ENCODE measurements at regions not wholly inside any gene's neighbourhood (a gene's known extent, or its start where the extent isn't known, plus 50 kb on each side); places are given as distances from the start of the nearest gene placed in this dataset.

- TF ChIP-seq, protein P1, sequence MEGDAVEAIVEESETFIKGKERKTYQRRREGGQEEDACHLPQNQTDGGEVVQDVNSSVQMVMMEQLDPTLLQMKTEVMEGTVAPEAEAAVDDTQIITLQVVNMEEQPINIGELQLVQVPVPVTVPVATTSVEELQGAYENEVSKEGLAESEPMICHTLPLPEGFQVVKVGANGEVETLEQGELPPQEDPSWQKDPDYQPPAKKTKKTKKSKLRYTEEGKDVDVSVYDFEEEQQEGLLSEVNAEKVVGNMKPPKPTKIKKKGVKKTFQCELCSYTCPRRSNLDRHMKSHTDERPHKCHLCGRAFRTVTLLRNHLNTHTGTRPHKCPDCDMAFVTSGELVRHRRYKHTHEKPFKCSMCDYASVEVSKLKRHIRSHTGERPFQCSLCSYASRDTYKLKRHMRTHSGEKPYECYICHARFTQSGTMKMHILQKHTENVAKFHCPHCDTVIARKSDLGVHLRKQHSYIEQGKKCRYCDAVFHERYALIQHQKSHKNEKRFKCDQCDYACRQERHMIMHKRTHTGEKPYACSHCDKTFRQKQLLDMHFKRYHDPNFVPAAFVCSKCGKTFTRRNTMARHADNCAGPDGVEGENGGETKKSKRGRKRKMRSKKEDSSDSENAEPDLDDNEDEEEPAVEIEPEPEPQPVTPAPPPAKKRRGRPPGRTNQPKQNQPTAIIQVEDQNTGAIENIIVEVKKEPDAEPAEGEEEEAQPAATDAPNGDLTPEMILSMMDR (conservative IDR thresholded peaks at IDR 0.05; ENCODE audit: low read length), result no peak
- TF ChIP-seq EZH2phosphoT487 (IDR thresholded peaks at IDR 0.05; ENCODE audit: borderline replicate concordance, low read depth, low read length), result no peak
These were observed 128.4 kb upstream of the USP25 start for GRCh38 chr21:15601390-15601789.

Data from OCI-LY7 (cell line).